Neuronal stem cell (in vitro differentiated cells): ENCODE measurements at regions not wholly inside any gene's neighbourhood (a gene's known extent, or its start where the extent isn't known, plus 50 kb on each side); places are given as distances from the start of the nearest gene placed in this dataset.

Experiments used
- DNase-seq: peaks from one replicate; pipeline ENCODE4 v3.0.0-alpha.2; 2013; ENCODE audit warnings: low spot score
- H2AFZ ChIP-seq: one replicate; pipeline ENCODE4 v1.6.1; 2013; ENCODE audit warnings: mild to moderate bottlenecking, low read length, inconsistent platforms
- H2AK5ac ChIP-seq: 2 replicates; pipeline ENCODE4 v1.6.1; 2013; ENCODE audit warnings: low read depth, mild to moderate bottlenecking, inconsistent platforms, low read length, moderate library complexity, mixed read lengths
- H2BK120ac ChIP-seq: 2 replicates; pipeline ENCODE4 v1.6.1; 2013; ENCODE audit warnings: low read depth, mild to moderate bottlenecking, inconsistent platforms, low read length, moderate library complexity, mixed read lengths
- H2BK12ac ChIP-seq: one replicate; pipeline ENCODE4 v1.6.1; 2013; ENCODE audit warnings: low read length, inconsistent platforms
- H2BK15ac ChIP-seq: 2 replicates; pipeline ENCODE4 v1.6.1; 2013; ENCODE audit warnings: mild to moderate bottlenecking, low read length, inconsistent platforms, mixed read lengths
- H2BK5ac ChIP-seq: one replicate; pipeline ENCODE4 v1.6.1; 2013; ENCODE audit warnings: inconsistent platforms, mild to moderate bottlenecking, low read length, moderate library complexity
- H3K14ac ChIP-seq: one replicate; pipeline ENCODE4 v1.6.1; 2013; ENCODE audit warnings: low read length, inconsistent platforms
- H3K18ac ChIP-seq: 2 replicates; pipeline ENCODE4 v1.6.1; 2013; ENCODE audit warnings: low read length, inconsistent platforms
- H3K23ac ChIP-seq: 2 replicates; pipeline ENCODE4 v1.6.1; 2013; ENCODE audit warnings: low read depth, mild to moderate bottlenecking, mixed read lengths, low read length, inconsistent platforms; ENCODE audit not compliant: poor library complexity
- H3K27ac ChIP-seq: replicated peaks from 3 replicates; pipeline ENCODE4 v1.5.1; 2013; ENCODE audit warnings: low read length, inconsistent platforms
- H3K27me3 ChIP-seq, 3 experiments: 2 replicates each; pipeline ENCODE4 v1.6.1; 2013; ENCODE audit warnings: low read length in 3 of 3, mild to moderate bottlenecking in 2 of 3, inconsistent platforms in 1 of 3, low read depth in 1 of 3, mixed read lengths in 1 of 3, moderate library complexity in 1 of 3; ENCODE audit not compliant: control insufficient read depth in 3 of 3, insufficient read depth in 3 of 3
- H3K36me3 ChIP-seq, 2 donors: replicated peaks in 1 of 2; 2 replicates each; pipeline ENCODE4 v1.6.1; 2013; ENCODE audit warnings: low read length in 2 of 2; ENCODE audit not compliant: control insufficient read depth in 2 of 2, insufficient read depth in 2 of 2
- H3K4ac ChIP-seq: 2 replicates; pipeline ENCODE4 v1.6.1; 2013; ENCODE audit warnings: inconsistent platforms, mild to moderate bottlenecking, low read length, moderate library complexity
- H3K4me1 ChIP-seq, 2 donors: 1 replicate in 1 of 2; 2 replicates in 1 of 2; pipeline ENCODE4 v1.6.1; 2013; ENCODE audit warnings: low read length in 2 of 2, low read depth in 1 of 2; ENCODE audit not compliant: control insufficient read depth in 2 of 2, insufficient read depth in 1 of 2
- H3K4me2 ChIP-seq: one replicate; pipeline ENCODE4 v1.6.1; 2013; ENCODE audit warnings: mild to moderate bottlenecking, low read length, inconsistent platforms; ENCODE audit not compliant: insufficient read depth, poor library complexity, severe bottlenecking
- H3K4me3 ChIP-seq, 2 donors: 2 replicates each; pipeline ENCODE4 v1.5.1; 2013; ENCODE audit warnings: low read length in 2 of 2, mild to moderate bottlenecking in 2 of 2, inconsistent platforms in 1 of 2, moderate library complexity in 1 of 2
- H3K79me1 ChIP-seq: one replicate; pipeline ENCODE4 v1.6.1; 2013; ENCODE audit warnings: low read depth, mild to moderate bottlenecking, inconsistent platforms, low read length, moderate library complexity
- H3K9ac ChIP-seq: one replicate; pipeline ENCODE4 v1.6.1; 2013; ENCODE audit warnings: mild to moderate bottlenecking, low read depth, low read length, inconsistent platforms; ENCODE audit not compliant: poor library complexity
- H3K9me3 ChIP-seq, 2 donors: replicated peaks in 1 of 2; 2 replicates each; pipeline versions ENCODE3 to v1.6.1; 2013; ENCODE audit warnings: low read length in 2 of 2, mild to moderate bottlenecking in 2 of 2, inconsistent platforms in 1 of 2, low read depth in 1 of 2, mixed read lengths in 1 of 2, moderate library complexity in 1 of 2; ENCODE audit not compliant: control insufficient read depth in 2 of 2, insufficient read depth in 1 of 2
- H4K8ac ChIP-seq: one replicate; pipeline ENCODE4 v1.6.1; 2013; ENCODE audit warnings: low read depth, mild to moderate bottlenecking, inconsistent platforms, low read length, moderate library complexity
- H4K91ac ChIP-seq: one replicate; pipeline ENCODE4 v1.6.1; 2013; ENCODE audit warnings: low read length, low read depth, mild to moderate bottlenecking, inconsistent platforms; ENCODE audit not compliant: poor library complexity
- WGBS, 2 donors: extraction: QIAGEN DNeasy Blood & Tissue Kit; methylation state at CpG; one replicate each; pipeline ENCODE4 v1.1.7; 2013; ENCODE audit warnings: missing lambda C conversion rate in 2 of 2, mixed read lengths in 1 of 2; ENCODE audit not compliant: insufficient read length in 2 of 2, insufficient replicate concordance in 1 of 2; ENCODE audit errors: extremely low coverage in 2 of 2; 5-methylcytosine and 5-hydroxymethylcytosine counted together

DNA sequence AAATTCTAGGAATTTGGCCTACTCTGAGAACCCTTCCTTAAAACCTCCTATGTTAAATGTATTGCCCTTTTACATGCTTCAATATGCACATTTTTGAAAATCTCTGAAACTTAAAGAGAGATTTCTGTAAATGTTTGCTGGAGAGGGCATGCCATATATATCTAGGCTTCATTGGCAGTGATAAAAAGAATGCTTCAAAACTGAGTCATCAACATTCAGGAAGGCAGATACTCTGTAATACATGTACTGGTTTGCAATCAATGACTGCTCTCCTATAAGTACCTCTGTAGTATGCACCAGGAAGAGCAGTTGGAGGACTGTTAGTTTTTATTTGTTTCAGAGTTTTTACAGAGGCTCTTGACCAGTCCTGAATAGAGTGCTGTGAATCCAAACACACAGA is 739.9 kb downstream of the SLC16A7 start:
- H3K36me3 ChIP-seq = no peaks in the 10 kb centered on the region
- H3K9ac ChIP-seq = no peak overlapping the region
- H3K4me3 ChIP-seq = no peak overlapping the region
- DNase-seq = no peak
- no peak overlapping the region for H2BK5ac ChIP-seq
- no peak overlapping the region for H3K14ac ChIP-seq
- no peak overlapping the region for H3K23ac ChIP-seq
- no peak overlapping the region for H2AK5ac ChIP-seq
- H3K4me1 ChIP-seq = no peaks in the 10 kb centered on the region
- no peaks in the 10 kb centered on the region for H3K27me3 ChIP-seq
- H3K4me2 ChIP-seq = no peak overlapping the region
- no peak overlapping the region for H3K4ac ChIP-seq
- no peak overlapping the region for H4K91ac ChIP-seq
- H2AFZ ChIP-seq = no peak overlapping the region
- H3K18ac ChIP-seq = no peak overlapping the region
- no peak overlapping the region for H4K8ac ChIP-seq
- no peak overlapping the region for H2BK12ac ChIP-seq
- no peak overlapping the region for H2BK120ac ChIP-seq
- no peaks in the 10 kb centered on the region for H3K9me3 ChIP-seq
- H2BK15ac ChIP-seq = no peak overlapping the region
- H3K79me1 ChIP-seq = no peaks in the 10 kb centered on the region
- no peak overlapping the region for H3K27ac ChIP-seq

DNA sequence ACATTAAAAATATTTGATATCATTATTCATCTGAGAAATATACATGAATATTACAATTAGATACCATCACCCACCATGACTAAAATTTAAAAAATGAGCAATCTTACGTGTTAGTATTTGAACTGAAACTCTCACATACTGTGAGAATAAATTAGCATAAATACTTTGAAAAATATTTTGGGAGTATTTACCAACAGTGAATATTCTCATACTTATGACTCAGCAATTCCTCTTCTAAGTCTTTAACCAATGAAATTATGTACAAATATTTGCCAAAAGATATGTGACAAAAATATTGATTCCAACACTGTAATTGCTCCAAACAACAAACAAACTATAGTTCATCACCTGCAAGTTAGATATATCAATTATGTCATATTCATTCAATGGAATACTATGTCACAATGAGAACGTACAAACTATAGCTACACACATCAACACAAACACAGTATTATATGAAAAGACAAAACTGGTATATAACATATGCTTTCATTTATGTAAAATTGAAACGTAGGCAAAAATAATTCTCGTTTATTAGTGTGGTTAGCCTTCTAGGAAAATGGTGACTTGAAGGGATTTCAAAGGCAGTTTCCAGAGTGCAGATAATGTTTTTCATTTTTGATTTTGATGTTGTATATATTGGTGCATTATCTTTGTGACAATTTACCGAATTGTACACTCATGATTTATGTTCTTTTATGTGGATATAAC is 742.2 kb downstream of the SLC16A7 start:
- Histone ChIP-seq H3K9me3 (no peaks in the 10 kb centered on the region), H2BK15ac (no peak overlapping the region), H2AFZ (no peak overlapping the region), H3K18ac (no peak overlapping the region), H3K9ac (no peak overlapping the region), H2BK5ac (no peak overlapping the region), H3K4me2 (no peak overlapping the region), H4K8ac (no peak overlapping the region), H2AK5ac (no peak overlapping the region), H3K23ac (no peak overlapping the region), H3K27me3 (no peaks in the 10 kb centered on the region), H3K79me1 (no peaks in the 10 kb centered on the region), H3K4ac (no peak overlapping the region), H3K4me1 (no peaks in the 10 kb centered on the region), H2BK120ac (no peak overlapping the region), H2BK12ac (no peak overlapping the region), H3K14ac (no peak overlapping the region), H3K27ac (no peak overlapping the region), H4K91ac (no peak overlapping the region), H3K4me3 (no peak overlapping the region), H3K36me3 (no peaks in the 10 kb centered on the region)
- no CpG with 5 or more reads among the region's 5 CpGs for WGBS, 2 donors
- DNase-seq = no peak

DNA sequence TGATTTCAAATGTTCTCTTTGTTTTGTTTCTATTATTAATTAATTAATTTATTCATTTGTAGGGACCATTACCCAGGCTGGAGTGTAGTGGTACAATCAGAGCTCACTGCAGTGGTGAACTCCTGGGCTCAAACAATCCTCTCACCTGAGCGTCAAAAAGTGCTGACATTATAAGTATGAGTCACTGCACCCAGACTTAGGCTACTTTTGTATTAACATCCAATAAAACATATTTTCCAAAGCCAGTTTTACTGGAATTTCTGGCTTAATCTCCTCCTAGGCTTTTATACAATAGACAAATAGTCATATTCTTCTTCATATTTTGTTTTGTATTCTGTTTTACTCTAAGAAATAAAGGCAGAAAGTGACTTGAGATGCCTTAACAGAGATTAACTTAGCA is 749.6 kb downstream of the SLC16A7 start:
- H3K23ac ChIP-seq = no peak overlapping the region
- no peak overlapping the region for H3K14ac ChIP-seq
- no peaks in the 10 kb centered on the region for H3K36me3 ChIP-seq

DNA sequence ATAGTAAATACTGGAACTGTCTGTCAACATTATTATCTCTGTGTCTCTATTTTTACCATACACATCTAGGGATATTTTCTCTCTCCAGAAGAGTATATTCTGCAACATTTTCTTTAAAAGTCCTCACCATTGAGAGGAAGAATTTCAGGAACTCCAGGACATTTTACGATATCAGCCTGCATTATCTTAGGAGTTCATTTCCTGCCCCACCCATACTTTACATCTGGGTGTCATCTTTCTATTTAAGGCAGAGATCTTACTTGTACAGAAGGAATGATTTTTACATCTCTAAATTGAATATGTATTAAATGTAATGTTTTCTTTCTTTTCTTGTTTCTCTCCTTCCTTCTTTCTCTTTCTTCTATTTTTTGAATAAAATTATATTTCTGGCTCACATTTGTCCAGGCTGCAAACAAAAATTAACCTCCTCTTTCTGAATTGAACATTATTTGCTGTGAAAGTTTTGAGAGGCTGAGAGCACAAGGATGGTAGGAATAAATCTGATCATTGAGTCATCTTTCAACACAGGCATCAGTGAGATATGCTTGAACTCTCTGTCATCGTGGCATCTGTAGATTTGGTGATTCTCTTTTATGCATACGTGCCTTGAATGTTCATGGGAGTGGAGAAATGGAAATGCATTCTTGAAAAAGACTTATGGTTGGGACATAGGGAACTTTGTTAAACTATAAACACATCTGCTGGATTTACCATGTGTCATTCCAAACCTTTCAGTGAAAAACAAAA is 753.6 kb downstream of the SLC16A7 start:
- H3K4ac ChIP-seq = no peak overlapping the region
- no peak overlapping the region for H2BK12ac ChIP-seq
- H3K27ac ChIP-seq = no peak overlapping the region
- H3K36me3 ChIP-seq = no peaks in the 10 kb centered on the region
- H3K9ac ChIP-seq = no peak overlapping the region
- no peak overlapping the region for H3K18ac ChIP-seq
- H4K91ac ChIP-seq = no peak overlapping the region
- DNase-seq = no peak
- H3K79me1 ChIP-seq = no peaks in the 10 kb centered on the region
- no peak overlapping the region for H3K23ac ChIP-seq
- H3K4me2 ChIP-seq = no peak overlapping the region
- no peak overlapping the region for H3K4me3 ChIP-seq
- H2BK120ac ChIP-seq = no peak overlapping the region
- H2AFZ ChIP-seq = no peak overlapping the region
- H2BK15ac ChIP-seq = no peak overlapping the region
- no peaks in the 10 kb centered on the region for H3K27me3 ChIP-seq
- WGBS, 2 donors = no CpG with 5 or more reads among the region's 3 CpGs
- H3K14ac ChIP-seq = no peak overlapping the region
- no peak overlapping the region for H2BK5ac ChIP-seq
- no peak overlapping the region for H2AK5ac ChIP-seq
- no peak overlapping the region for H4K8ac ChIP-seq
- H3K9me3 ChIP-seq = no peaks in the 10 kb centered on the region
- no peaks in the 10 kb centered on the region for H3K4me1 ChIP-seq

More for the DNA sequence above, 749.6 kb downstream of the SLC16A7 start:
- no peak overlapping the region for H3K27ac ChIP-seq
- no peak overlapping the region for H2BK15ac ChIP-seq
- no CpG with 5 or more reads among the region's 1 CpG for WGBS, 2 donors
- no peaks in the 10 kb centered on the region for H3K4me1 ChIP-seq
- H3K4ac ChIP-seq = no peak overlapping the region
- H3K4me3 ChIP-seq = no peak overlapping the region
- no peak overlapping the region for H3K9ac ChIP-seq
- no peak overlapping the region for H4K8ac ChIP-seq
- H2AFZ ChIP-seq = no peak overlapping the region
- no peak overlapping the region for H3K4me2 ChIP-seq
- H3K9me3 ChIP-seq = no peaks in the 10 kb centered on the region
- no peak overlapping the region for H2BK120ac ChIP-seq
- DNase-seq = no peak
- no peak overlapping the region for H2AK5ac ChIP-seq
- no peaks in the 10 kb centered on the region for H3K79me1 ChIP-seq
- H2BK12ac ChIP-seq = no peak overlapping the region
- H2BK5ac ChIP-seq = no peak overlapping the region
- H3K18ac ChIP-seq = no peak overlapping the region
- no peak overlapping the region for H4K91ac ChIP-seq
- no peaks in the 10 kb centered on the region for H3K27me3 ChIP-seq
